Fibroblast of pulmonary artery (primary cell): ENCODE measurements at regions not wholly inside any gene's neighbourhood (a gene's known extent, or its start where the extent isn't known, plus 50 kb on each side); places are given as distances from the start of the nearest gene placed in this dataset.

ENCODE experiments used
- DNase-seq: peaks from one replicate; pipeline ENCODE4 v3.0.0-alpha.2; 2010; ENCODE audit warnings: low read depth
- H3K4me3 ChIP-seq: replicated peaks from 2 replicates; pipeline ENCODE4 v1.5.1; 2011; ENCODE audit warnings: low read depth, mild to moderate bottlenecking, control low read depth, low read length, moderate library complexity
- TF ChIP-seq, protein P1 (sequence below): IDR thresholded peaks from 2 replicates; pipeline ENCODE4 v1.5.1; 2011; ENCODE audit warnings: mild to moderate bottlenecking, control low read depth, low read length, inconsistent platforms; ENCODE audit errors: missing control alignments

DNA sequence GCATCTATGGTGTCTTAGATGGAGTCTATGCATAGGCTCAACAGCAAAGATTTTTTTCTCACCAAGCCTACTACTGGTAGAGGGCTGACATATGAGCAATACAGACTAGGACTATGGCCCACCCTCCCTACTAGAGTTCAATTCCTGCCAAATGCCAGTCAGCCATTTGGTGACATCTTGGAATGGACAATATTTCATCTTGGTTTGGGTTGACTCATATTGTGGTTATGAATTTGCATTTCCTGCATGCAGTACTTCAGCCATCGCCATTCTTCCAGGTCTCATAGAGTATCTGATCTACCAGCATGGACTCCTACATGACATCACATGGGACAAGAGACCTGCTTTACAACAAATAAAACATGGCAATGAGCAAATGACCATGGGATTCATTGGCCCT is 778.1 kb upstream of the SOX9 start:
- TF ChIP-seq, protein P1, sequence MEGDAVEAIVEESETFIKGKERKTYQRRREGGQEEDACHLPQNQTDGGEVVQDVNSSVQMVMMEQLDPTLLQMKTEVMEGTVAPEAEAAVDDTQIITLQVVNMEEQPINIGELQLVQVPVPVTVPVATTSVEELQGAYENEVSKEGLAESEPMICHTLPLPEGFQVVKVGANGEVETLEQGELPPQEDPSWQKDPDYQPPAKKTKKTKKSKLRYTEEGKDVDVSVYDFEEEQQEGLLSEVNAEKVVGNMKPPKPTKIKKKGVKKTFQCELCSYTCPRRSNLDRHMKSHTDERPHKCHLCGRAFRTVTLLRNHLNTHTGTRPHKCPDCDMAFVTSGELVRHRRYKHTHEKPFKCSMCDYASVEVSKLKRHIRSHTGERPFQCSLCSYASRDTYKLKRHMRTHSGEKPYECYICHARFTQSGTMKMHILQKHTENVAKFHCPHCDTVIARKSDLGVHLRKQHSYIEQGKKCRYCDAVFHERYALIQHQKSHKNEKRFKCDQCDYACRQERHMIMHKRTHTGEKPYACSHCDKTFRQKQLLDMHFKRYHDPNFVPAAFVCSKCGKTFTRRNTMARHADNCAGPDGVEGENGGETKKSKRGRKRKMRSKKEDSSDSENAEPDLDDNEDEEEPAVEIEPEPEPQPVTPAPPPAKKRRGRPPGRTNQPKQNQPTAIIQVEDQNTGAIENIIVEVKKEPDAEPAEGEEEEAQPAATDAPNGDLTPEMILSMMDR: no peak
- no peak for DNase-seq
- H3K4me3 ChIP-seq: no peak overlapping the region

DNA sequence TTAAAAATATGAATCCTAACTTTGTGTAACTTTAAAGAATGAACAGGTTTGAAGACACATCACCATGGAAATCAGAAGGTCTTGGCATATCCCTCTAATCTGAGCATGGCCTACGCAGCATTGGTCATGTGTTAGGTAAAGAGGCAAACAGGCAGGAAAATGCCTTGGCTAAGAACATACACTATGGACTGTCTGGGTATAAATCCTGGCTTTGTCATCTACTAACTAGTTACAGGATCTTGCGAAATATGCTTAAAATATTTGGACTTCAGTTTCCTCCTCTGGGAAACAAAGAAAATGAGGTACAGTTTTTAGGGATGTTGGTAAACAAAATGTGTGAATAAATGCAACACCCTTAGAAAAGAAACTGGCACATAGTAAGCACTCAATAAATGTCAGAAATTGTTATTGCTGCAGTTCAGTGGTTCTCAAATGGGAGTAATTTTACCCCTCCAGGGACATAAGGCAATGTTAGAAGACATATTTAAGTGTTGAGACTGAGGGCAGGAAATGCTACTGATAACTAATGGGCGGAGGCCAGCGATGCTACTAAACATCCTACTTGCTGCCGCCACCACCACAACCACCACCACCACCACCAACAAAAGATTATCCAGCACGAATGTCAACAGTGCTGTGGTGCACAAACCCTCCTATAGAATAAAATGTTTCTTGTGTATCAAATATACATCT is 770.8 kb upstream of the SOX9 start:
- H3K4me3 ChIP-seq: no peak overlapping the region
- DNase-seq: peak; percentile 55
- TF ChIP-seq, protein P1: no peak

DNA sequence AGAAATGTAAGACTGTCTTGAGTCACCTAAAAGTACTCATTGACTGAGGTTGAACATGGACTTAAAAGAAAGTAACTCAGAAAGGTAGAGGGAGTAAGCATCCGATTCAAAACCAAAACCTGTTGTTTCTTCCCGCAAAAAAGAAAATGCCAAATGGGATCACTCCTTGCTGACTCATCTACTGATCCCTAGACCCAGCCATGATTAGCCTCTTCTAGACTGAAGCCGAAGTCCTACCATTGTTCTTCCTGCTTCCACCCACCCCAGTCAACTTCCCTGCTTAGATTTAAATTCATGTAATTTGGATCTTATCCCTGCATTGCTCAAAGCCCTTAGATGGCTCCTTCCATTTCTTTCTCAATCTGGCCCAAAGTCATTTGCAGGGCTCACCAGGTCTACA is 760.5 kb upstream of the SOX9 start:
- TF ChIP-seq, protein P1: no peak
- H3K4me3 ChIP-seq: no peak overlapping the region
- DNase-seq: peak; percentile 1

DNA sequence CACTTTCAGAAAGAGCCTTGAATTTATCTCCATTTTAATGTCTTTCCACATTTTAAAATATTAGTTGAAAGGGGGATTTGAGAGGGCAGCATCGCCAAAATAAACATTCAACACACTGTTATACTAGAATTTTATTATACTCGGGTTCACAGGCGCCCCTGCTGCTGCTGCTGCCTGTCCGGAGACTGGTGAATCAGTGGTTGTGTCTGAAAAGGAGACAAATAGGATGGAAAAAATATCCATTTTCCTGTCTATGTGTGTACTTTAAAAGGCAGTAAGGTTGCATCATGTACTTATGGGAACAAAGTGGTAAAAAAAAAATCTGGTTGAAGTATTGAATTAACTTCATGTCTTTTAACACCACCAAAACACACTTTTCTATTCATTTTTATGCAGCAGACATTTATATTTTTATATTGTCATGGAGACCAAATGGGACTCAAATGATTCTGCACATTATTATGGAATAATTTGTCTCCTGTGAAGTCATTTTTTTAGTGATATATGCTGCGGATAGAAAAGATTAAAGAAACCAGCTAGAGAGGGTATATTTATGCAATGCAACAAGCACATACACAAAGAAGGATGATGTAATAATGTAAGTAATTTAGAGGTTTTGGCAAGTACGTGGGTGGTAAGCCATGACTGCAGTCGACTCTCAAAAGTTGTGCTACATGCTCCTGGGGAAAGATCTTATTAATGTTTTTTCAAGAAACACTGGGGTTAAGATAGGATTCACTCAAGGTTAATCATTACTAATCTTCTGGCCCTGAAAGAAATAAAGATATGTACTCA is 759.0 kb upstream of the SOX9 start:
- peak; percentile 25 for DNase-seq
- TF ChIP-seq, protein P1: no peak
- no peak overlapping the region for H3K4me3 ChIP-seq

DNA sequence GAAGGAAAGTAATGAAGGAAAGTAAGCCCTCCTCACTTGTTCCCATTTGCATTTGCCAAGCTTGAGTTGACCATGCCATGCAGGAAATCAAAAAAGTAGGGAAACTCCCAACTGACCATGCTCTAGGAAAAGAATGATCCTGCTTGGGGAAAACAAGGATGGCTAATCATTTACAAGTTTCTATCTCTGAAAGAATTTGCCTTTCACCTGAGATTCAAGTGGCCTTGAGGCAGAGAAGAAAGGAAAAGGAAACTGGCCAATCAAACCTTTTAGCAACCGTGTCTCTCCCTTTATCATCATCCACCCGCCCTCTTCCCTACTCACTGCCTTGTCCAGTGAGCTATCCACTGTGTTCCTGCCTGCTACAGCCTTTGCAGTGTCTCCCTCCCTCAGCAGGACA is 757.2 kb upstream of the SOX9 start:
- DNase-seq: no peak
- TF ChIP-seq, protein P1: no peak
- no peak overlapping the region for H3K4me3 ChIP-seq

DNA sequence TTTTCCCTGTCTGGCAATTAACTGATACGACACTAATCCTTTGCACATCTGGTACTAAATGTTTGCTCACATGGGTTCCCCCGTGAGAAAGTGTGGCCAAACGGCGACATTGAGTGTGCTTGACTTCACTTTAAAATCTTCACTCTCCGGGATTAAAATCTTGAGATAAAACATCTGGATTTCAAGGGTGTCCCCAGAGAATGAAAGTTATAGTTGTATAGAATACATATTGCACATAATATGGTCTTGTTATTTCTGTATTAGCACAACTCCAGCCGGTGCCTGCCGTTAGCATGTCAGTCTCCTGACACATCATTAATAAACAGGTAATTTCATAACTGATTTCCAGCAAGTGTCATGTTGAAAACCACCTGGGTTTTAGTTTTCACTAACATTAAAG is 749.0 kb upstream of the SOX9 start:
- H3K4me3 ChIP-seq: no peak overlapping the region
- TF ChIP-seq, protein P1: no peak
- DNase-seq: no peak
